ENCODE measurements at regions not wholly inside any gene's neighbourhood (a gene's known extent, or its start where the extent isn't known, plus 50 kb on each side); places are given as distances from the start of the nearest gene placed in this dataset.

- Histone ChIP-seq H2AFZ (no peak overlapping the region), H3K27me3 (ENCODE audit: insufficient read depth) (no peaks in the 10 kb centered on the region), H3K4me3 (no peak overlapping the region), H3K4me2 (no peak overlapping the region), H3K9me2 (ENCODE audit: insufficient read depth) (no peaks in the 10 kb centered on the region; the same call in 1 of the 2 replicates), H3K79me2 (replicated peaks; ENCODE audit: insufficient read depth) (no peaks in the 10 kb centered on the region), H4K20me1 (replicated peaks; ENCODE audit: insufficient read depth) (no peaks in the 10 kb centered on the region), H3K4me1 (ENCODE audit: insufficient read depth) (no peaks in the 10 kb centered on the region), H3F3A (replicated peaks; ENCODE audit: low read depth) (no peaks in the 10 kb centered on the region), H3K36me3 (ENCODE audit: insufficient read depth) (no peaks in the 10 kb centered on the region), H3K27ac (ENCODE audit: low read depth) (no peak overlapping the region)
- Mint-ChIP-seq H3K36me3 (ENCODE audit: low read depth) (peaks cover 20% of the 10 kb centered on the region), H3K9me3 (peaks cover 22% of the 10 kb centered on the region), H3K4me3 (no peak overlapping the region), H3K27ac (no peak overlapping the region), H3K4me1 (no peaks in the 10 kb centered on the region), H3K27me3 (ENCODE audit: insufficient read depth, low read depth, poor library complexity) (no peaks in the 10 kb centered on the region)
- DNase-seq (ENCODE audit: low spot score) (no peak), ATAC-seq (no peak)
- TF ChIP-seq POLR2AphosphoS5 (IDR thresholded peaks at IDR 0.05; ENCODE audit: low read depth): no peak
- TF ChIP-seq CREB1 (CRISPR knock-in tag; IDR thresholded peaks at IDR 0.05; ENCODE audit: low read depth): no peak
- no peak for TF ChIP-seq JUNB (IDR thresholded peaks at IDR 0.05; ENCODE audit: unreplicated experiment)
- TF ChIP-seq NANOG (IDR thresholded peaks at IDR 0.05; ENCODE audit: borderline replicate concordance): no peak
- TF ChIP-seq EZH2 (IDR thresholded peaks at IDR 0.05; ENCODE audit: low read depth, unreplicated experiment): no peak
- no peak for TF ChIP-seq CTCF (conservative IDR thresholded peaks at IDR 0.05; ENCODE audit: low read depth in 2 of 2)
- TF ChIP-seq ZNF114 (CRISPR knock-in tag; IDR thresholded peaks at IDR 0.05): no peak
- TF ChIP-seq ZNF462 (CRISPR knock-in tag; IDR thresholded peaks at IDR 0.05): no peak
- no peak for TF ChIP-seq ETS1 (IDR thresholded peaks at IDR 0.05)
- TF ChIP-seq EZH2phosphoT487 (IDR thresholded peaks at IDR 0.05; ENCODE audit: unreplicated experiment): no peak
- TF ChIP-seq ZNF331 (CRISPR knock-in tag; IDR thresholded peaks at IDR 0.05; ENCODE audit: low read depth): no peak
- no peak for TF ChIP-seq REST (IDR thresholded peaks at IDR 0.05; ENCODE audit: unreplicated experiment)
- no peak for TF ChIP-seq STAT1 (IDR thresholded peaks at IDR 0.05; ENCODE audit: unreplicated experiment)
Measured at GRCh38 chr2:52749764-52750163, 1017.8 kb upstream of the CHAC2 start.

Data from GM23338 (cell line).